ENCODE measurements at regions not wholly inside any gene's neighbourhood (a gene's known extent, or its start where the extent isn't known, plus 50 kb on each side); places are given as distances from the start of the nearest gene placed in this dataset.

DNA sequence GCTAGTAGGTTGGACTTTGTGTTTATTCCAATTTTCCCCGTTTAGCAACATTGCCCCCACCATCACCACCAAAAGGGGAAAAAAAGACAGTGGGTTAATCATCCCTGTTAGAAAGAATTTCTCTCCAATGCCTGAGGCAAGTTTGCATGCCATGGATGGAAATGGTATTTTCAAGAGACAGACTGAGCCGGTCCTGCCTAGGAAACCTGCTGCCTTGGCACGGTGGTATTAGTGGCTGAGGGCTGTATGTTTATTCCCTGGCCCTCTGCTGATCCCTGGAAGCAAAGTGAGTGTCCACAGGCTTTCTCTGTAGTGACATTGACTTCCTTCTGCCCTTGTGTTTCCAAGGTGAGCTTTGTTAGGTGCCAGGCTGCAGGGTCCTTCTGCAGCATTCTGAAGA, 427.0 kb upstream of the RBFOX1 start:
- no peak for DNase-seq (ENCODE audit: low spot score)
- Mint-ChIP-seq H3K9me3 (ENCODE audit: low read depth) (peaks cover 26% of the 10 kb centered on the region), H3K4me3 (ENCODE audit: unreplicated experiment) (no peak overlapping the region), H3K27ac (ENCODE audit: unreplicated experiment) (no peak overlapping the region), H3K4me1 (ENCODE audit: low read depth) (no peaks in the 10 kb centered on the region), H3K27me3 (ENCODE audit: low read depth) (no peaks in the 10 kb centered on the region), H3K36me3 (ENCODE audit: low read depth) (no peaks in the 10 kb centered on the region)
- TF ChIP-seq, protein P1, sequence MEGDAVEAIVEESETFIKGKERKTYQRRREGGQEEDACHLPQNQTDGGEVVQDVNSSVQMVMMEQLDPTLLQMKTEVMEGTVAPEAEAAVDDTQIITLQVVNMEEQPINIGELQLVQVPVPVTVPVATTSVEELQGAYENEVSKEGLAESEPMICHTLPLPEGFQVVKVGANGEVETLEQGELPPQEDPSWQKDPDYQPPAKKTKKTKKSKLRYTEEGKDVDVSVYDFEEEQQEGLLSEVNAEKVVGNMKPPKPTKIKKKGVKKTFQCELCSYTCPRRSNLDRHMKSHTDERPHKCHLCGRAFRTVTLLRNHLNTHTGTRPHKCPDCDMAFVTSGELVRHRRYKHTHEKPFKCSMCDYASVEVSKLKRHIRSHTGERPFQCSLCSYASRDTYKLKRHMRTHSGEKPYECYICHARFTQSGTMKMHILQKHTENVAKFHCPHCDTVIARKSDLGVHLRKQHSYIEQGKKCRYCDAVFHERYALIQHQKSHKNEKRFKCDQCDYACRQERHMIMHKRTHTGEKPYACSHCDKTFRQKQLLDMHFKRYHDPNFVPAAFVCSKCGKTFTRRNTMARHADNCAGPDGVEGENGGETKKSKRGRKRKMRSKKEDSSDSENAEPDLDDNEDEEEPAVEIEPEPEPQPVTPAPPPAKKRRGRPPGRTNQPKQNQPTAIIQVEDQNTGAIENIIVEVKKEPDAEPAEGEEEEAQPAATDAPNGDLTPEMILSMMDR (IDR thresholded peaks at IDR 0.05): no peak

DNA sequence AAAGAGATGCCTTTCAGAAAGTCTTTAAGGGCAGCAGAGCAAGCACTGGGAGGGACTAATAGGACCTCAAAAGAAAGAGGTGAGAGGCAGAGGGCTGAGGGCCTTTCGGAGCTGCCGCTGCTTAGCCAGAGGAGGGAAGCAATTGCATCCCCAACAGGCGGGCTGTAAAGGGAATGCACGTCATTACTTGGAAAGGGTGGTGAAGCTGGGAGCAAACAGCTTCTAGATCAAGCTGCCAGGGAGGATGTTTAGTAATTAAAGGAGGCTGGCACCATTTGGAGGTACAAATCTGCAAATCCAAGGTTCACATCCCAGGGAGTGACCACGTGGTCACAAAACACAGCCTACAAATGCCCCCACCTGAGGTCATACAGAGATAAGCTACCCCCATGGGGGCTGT, 429.0 kb upstream of the RBFOX1 start:
- Mint-ChIP-seq H3K27ac (ENCODE audit: unreplicated experiment) (no peak overlapping the region), H3K9me3 (ENCODE audit: low read depth) (peaks cover 37% of the 10 kb centered on the region), H3K4me1 (ENCODE audit: low read depth) (no peaks in the 10 kb centered on the region), H3K4me3 (ENCODE audit: unreplicated experiment) (no peak overlapping the region), H3K36me3 (ENCODE audit: low read depth) (no peaks in the 10 kb centered on the region), H3K27me3 (ENCODE audit: low read depth) (no peaks in the 10 kb centered on the region)
- no peak for DNase-seq (ENCODE audit: low spot score)
- TF ChIP-seq, protein P1 (IDR thresholded peaks at IDR 0.05): no peak

DNA sequence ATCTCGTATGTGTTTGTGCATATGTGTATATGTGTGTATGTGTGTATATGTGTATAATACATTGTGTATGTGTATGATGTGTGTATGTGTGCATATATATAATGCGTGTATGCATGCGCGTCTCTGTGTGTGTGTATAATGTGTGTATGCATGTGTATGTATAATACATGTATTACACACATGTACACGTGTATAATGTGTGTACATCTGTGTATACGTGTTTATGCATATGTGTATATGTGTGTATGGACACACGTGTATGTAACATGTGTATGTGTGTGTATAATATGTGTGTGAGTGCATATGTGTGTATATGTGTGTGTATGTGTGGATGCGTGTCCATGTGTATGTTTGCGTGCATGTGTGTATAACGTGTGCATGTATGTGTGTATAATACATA, 433.7 kb upstream of the RBFOX1 start:
- no peak overlapping the region for H3K4me3 Mint-ChIP-seq (ENCODE audit: unreplicated experiment)
- TF ChIP-seq, protein P1 (IDR thresholded peaks at IDR 0.05): no peak
- no peaks in the 10 kb centered on the region for H3K4me1 Mint-ChIP-seq (ENCODE audit: low read depth)
- no peaks in the 10 kb centered on the region for H3K27me3 Mint-ChIP-seq (ENCODE audit: low read depth)
- DNase-seq (ENCODE audit: low spot score): no peak
- no peaks in the 10 kb centered on the region for H3K36me3 Mint-ChIP-seq (ENCODE audit: low read depth)
- H3K27ac Mint-ChIP-seq (ENCODE audit: unreplicated experiment): no peak overlapping the region
- peaks cover 29% of the 10 kb centered on the region for H3K9me3 Mint-ChIP-seq (ENCODE audit: low read depth)

DNA sequence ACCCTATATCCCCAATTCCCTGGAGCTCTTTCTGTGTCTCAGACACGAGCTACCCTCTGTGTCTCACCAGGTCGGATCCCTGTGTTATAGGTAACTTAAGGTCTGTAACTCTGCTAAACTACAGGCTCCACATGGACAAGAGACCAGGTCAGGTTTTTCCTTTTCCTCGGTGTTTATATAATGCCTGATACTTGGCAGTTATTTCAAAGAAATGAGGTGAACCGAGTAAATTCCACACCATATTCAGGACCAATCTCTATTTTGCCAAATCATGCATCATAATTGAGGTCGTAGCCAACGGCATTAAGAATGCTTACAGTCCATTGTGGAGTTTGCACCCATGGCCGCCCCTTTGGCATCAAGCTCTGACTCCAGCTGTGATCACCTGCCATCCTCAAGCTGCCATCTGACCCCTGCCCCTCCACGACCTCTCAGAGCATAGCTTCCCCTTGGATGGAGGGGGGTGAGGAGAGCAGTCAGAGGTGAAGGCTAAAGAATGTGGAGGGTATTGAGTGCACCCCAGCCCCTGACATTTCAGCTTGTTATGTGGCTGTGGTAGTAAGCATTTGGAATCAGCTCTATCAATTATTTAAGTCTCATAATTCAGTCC, 434.7 kb upstream of the RBFOX1 start:
- no peak overlapping the region for H3K27ac Mint-ChIP-seq (ENCODE audit: unreplicated experiment)
- TF ChIP-seq, protein P1 (IDR thresholded peaks at IDR 0.05): no peak
- H3K4me1 Mint-ChIP-seq (ENCODE audit: low read depth): no peaks in the 10 kb centered on the region
- DNase-seq (ENCODE audit: low spot score): no peak
- H3K27me3 Mint-ChIP-seq (ENCODE audit: low read depth): no peaks in the 10 kb centered on the region
- no peaks in the 10 kb centered on the region for H3K36me3 Mint-ChIP-seq (ENCODE audit: low read depth)
- peaks cover 25% of the 10 kb centered on the region for H3K9me3 Mint-ChIP-seq (ENCODE audit: low read depth)
- H3K4me3 Mint-ChIP-seq (ENCODE audit: unreplicated experiment): no peak overlapping the region

DNA sequence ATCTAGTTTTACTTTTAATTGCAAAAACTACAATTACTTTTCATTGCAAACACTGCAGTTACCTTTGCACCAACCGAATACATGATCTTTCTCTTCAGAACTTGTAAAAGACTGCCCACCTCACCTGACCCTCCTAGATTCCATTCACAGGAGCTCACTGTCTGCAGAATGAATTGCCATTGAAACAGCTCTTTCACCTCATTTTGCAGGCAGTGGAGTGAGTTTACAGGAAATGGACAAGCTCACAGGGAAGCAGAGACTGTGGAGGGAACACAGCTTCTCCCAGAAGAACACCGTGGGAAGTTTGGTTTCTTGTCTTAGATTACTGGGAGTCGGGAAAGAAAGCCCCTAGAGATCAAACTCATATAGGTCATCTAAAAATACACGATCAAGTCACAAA, 439.7 kb upstream of the RBFOX1 start:
- Mint-ChIP-seq H3K27me3 (ENCODE audit: low read depth) (no peaks in the 10 kb centered on the region), H3K27ac (ENCODE audit: unreplicated experiment) (no peak overlapping the region), H3K9me3 (ENCODE audit: low read depth) (peaks cover 17% of the 10 kb centered on the region), H3K4me1 (ENCODE audit: low read depth) (no peaks in the 10 kb centered on the region), H3K36me3 (ENCODE audit: low read depth) (no peaks in the 10 kb centered on the region), H3K4me3 (ENCODE audit: unreplicated experiment) (no peak overlapping the region)
- TF ChIP-seq, protein P1 (IDR thresholded peaks at IDR 0.05): no peak
- no peak for DNase-seq (ENCODE audit: low spot score)

Measured in chondrocyte (in vitro differentiated cells).